Right atrium auricular region (tissue), 2 donors: ENCODE measurements at regions not wholly inside any gene's neighbourhood (a gene's known extent, or its start where the extent isn't known, plus 50 kb on each side); places are given as distances from the start of the nearest gene placed in this dataset.

Experiments
- DNase-seq: peaks from one replicate; pipeline ENCODE4 v3.0.0-alpha.2; 2019; ENCODE audit warnings: low spot score
- H3K27ac ChIP-seq, 2 donors: fragments of 200-600 bp; sonication (generic); 1 replicate in 1 of 2; 2 replicates in 1 of 2; pipeline ENCODE4 v1.5.1; 2016 to 2019
- H3K27me3 ChIP-seq, 2 donors: fragments of 200-600 bp; sonication (generic); one replicate each; pipeline versions ENCODE4 v1.5.1 to v1.6.0; 2017 to 2019
- H3K36me3 ChIP-seq: fragments of 200-600 bp; sonication (generic); one replicate; pipeline ENCODE4 v1.5.1; 2016
- H3K4me1 ChIP-seq, 2 donors: fragments of 200-600 bp; sonication (generic); one replicate each; pipeline versions ENCODE4 v1.5.1 to v1.6.0; 2017 to 2019
- H3K4me3 ChIP-seq, 2 donors: fragments of 200-600 bp; sonication (generic); 1 replicate in 1 of 2; 2 replicates in 1 of 2; pipeline ENCODE4 v1.5.1; 2017 to 2019; ENCODE audit warnings: mild to moderate bottlenecking in 1 of 2, moderate library complexity in 1 of 2
- H3K9me3 ChIP-seq, 2 donors: fragments of 200-600 bp; sonication (generic); one replicate each; pipeline ENCODE4 v1.5.1; 2019
- CTCF ChIP-seq, 2 donors: fragments of 200-600 bp; sonication (generic); IDR thresholded peaks; one replicate each; pipeline ENCODE4 v1.5.1; 2019; ENCODE audit warnings: antibody characterized with exemption in 2 of 2

DNA sequence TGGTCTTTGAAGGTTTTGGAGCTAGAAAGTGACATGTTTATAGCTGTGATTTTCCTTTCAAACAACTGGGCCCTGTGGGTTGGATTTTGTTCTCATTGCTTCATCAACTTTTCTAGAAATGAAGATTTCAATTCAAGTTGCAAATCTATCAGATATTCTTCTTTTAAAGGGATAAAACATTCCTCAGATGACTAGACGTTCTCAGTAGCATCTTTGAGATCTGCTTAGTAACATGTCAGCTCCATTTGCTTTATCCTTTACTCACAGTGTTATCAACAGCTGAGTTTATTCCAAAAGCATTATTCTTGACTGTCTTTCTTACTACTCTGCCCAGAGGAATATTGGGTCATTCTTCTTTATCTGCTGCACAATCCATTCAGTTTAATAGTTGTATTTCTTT lies 108.2 kb upstream of the GIMD1 start:
- Histone ChIP-seq H3K4me3 (no peak overlapping the region), H3K9me3 (no peaks in the 10 kb centered on the region), H3K27ac (no peak overlapping the region), H3K36me3 (no peaks in the 10 kb centered on the region), H3K4me1 (no peaks in the 10 kb centered on the region), H3K27me3 (no peaks in the 10 kb centered on the region)
- TF ChIP-seq CTCF (IDR thresholded peaks at IDR 0.05), result no peak
- no peak for DNase-seq

- Histone ChIP-seq H3K27ac (no peak overlapping the region), H3K36me3 (no peaks in the 10 kb centered on the region), H3K4me1 (no peaks in the 10 kb centered on the region), H3K4me3 (no peak overlapping the region), H3K27me3 (no peaks in the 10 kb centered on the region), H3K9me3 (no peaks in the 10 kb centered on the region)
- TF ChIP-seq CTCF (IDR thresholded peaks at IDR 0.05), result no peak
- DNase-seq, result no peak
Measured at GRCh38 chr4:106473515-106473914, 104.9 kb upstream of the GIMD1 start.

DNA sequence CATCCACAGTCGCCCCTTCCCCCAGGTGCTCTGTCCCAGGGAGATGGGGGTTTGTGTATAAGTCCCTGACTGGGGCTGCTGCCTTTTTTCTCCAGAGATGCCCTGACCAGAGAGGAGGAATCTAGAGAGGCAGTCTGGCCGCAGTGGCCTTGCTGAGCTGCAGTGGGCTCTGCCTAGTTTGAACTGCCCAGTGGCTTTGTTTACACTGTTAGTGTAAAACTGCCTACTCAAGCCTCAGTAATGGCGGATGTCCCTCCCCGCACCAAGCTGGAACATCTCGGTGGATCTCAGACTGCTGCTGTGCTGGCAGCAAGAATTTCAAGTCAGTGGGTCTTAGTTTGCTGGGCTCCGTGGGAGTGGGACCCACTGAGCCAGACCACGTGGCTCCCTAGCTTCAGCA lies 102.6 kb upstream of the GIMD1 start:
- no peak for TF ChIP-seq CTCF (IDR thresholded peaks at IDR 0.05)
- DNase-seq, result no peak
- H3K9me3 ChIP-seq, result no peaks in the 10 kb centered on the region
- no peaks in the 10 kb centered on the region for H3K27me3 ChIP-seq
- H3K4me1 ChIP-seq, result no peaks in the 10 kb centered on the region
- H3K36me3 ChIP-seq, result no peaks in the 10 kb centered on the region
- H3K4me3 ChIP-seq, result no peak overlapping the region
- no peak overlapping the region for H3K27ac ChIP-seq

GRCh38 chr4:106463622-106464021 lies 95.0 kb upstream of the GIMD1 start:
- no peak overlapping the region for H3K4me3 ChIP-seq
- H3K9me3 ChIP-seq, result no peaks in the 10 kb centered on the region
- no peak for TF ChIP-seq CTCF (IDR thresholded peaks at IDR 0.05)
- no peaks in the 10 kb centered on the region for H3K27me3 ChIP-seq
- no peaks in the 10 kb centered on the region for H3K36me3 ChIP-seq
- no peak overlapping the region for H3K27ac ChIP-seq
- no peak for DNase-seq
- H3K4me1 ChIP-seq, result no peaks in the 10 kb centered on the region

DNA sequence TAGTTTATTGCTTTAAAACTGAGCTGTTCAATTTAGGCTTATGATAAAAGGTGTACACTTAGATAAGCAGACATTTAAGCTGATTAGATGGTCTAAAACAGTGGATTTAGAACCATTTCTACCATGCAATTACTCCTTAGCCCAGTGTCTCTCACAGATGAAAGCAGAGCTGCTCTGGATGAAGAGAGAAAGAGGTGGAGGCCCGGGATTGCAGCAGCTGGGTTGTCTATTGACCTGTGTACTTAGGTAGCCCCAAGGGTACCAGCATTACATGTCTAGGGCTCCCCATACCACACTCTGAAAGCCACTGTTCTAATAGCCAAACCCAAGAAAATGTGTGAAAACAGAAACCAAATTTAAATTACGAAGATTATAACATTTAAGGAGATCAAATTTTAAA lies 86.0 kb upstream of the GIMD1 start:
- Histone ChIP-seq H3K27me3 (no peaks in the 10 kb centered on the region), H3K4me1 (no peaks in the 10 kb centered on the region), H3K9me3 (no peaks in the 10 kb centered on the region), H3K27ac (no peak overlapping the region), H3K4me3 (no peak overlapping the region), H3K36me3 (no peaks in the 10 kb centered on the region)
- TF ChIP-seq CTCF (IDR thresholded peaks at IDR 0.05), result no peak
- DNase-seq, result no peak

GRCh38 chr4:106454021-106454420 lies 85.4 kb upstream of the GIMD1 start:
- TF ChIP-seq CTCF (IDR thresholded peaks at IDR 0.05), result no peak
- H3K27me3 ChIP-seq, result no peaks in the 10 kb centered on the region

More at GRCh38 chr4:106454021-106454420, 85.4 kb upstream of the GIMD1 start:
- Histone ChIP-seq H3K9me3 (no peaks in the 10 kb centered on the region), H3K27ac (no peak overlapping the region), H3K36me3 (no peaks in the 10 kb centered on the region), H3K4me1 (no peaks in the 10 kb centered on the region), H3K4me3 (no peak overlapping the region)
- DNase-seq, result no peak
